ENCODE measurements at regions not wholly inside any gene's neighbourhood (a gene's known extent, or its start where the extent isn't known, plus 50 kb on each side); places are given as distances from the start of the nearest gene placed in this dataset.

- TF ChIP-seq CTCF (IDR thresholded peaks at IDR 0.05) (no peak), POLR2AphosphoS5 (IDR thresholded peaks at IDR 0.05; ENCODE audit: low read depth, low read length) (no peak)
Measured at GRCh38 chr11:92839450-92839849, 130.0 kb upstream of the MTNR1B start.

All from Panc1 (cell line).